GM18861 (cell line): ENCODE measurements at regions not wholly inside any gene's neighbourhood (a gene's known extent, or its start where the extent isn't known, plus 50 kb on each side); places are given as distances from the start of the nearest gene placed in this dataset.

Experiments used
- ATAC-seq: cut with Tn5 transposase; IDR thresholded peaks from one replicate; pipeline ENCODE4 v1.9.1; 2021; ENCODE audit not compliant: unreplicated experiment

GRCh38 chr4:81963015-81963762 is 410.6 kb downstream of the HNRNPD start:
- ATAC-seq = no peak

- ATAC-seq = no peak
Measured at GRCh38 chr4:81960961-81961360, 412.8 kb downstream of the HNRNPD start.

DNA sequence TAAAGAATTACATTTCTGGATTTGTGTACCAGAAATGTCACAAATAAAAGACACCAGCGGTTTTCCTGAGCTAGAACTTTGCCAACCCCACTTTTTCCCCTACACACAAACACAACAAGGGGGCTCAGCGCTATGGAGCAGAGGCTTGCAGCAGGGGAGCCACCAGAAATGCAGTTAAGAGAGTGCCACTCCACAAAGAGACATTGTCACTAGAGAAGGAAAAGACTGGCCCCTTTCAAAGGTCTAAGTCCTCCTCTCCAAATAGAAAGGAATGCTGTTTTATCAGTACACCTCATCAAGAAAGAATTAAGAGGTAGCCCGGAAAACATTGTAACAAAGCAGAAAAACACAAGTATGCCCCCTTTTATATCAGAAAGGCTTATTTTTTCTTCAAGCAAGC is 419.5 kb downstream of the HNRNPD start:
- no peak for ATAC-seq

- ATAC-seq = no peak
Measured at GRCh38 chr4:81951891-81952455, 421.8 kb downstream of the HNRNPD start.

- no peak for ATAC-seq
Measured at GRCh38 chr4:81946996-81947395, 426.8 kb downstream of the HNRNPD start.

DNA sequence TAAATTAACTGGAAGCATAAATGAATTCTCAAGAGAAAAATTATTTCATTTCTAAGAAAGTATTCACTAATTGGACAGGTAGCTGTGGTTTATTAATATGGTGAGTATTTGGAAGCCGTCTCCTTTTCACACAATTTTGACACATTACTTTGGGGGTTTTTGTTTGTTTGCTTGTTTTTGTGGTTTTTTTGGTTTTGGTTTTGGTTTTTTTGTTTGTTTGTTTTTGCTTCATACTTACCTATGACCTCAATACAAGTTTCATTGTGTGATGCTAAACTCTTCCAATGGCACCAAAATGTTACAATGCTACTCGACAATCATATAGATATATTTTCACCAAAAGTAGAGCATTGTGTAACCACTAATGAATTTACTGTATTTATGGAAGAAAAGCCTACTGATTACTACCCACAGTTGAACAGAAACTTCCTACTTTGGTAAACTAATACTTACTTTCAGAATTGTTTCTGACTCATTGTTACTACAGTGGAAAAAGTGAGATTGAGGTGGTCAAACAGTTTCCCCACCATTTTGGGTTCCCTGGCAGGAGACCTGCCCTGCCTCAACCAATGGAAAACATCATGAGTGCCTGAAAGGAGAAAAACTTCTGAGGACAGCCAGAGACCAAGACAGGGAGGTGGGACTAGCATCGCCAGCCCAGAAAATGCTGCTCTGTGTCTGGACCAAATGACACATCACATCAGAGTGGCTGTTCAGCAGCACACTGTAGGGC is 443.1 kb downstream of the HNRNPD start:
- ATAC-seq = no peak

GRCh38 chr4:81923140-81923539 is 450.7 kb downstream of the HNRNPD start:
- ATAC-seq = no peak

DNA sequence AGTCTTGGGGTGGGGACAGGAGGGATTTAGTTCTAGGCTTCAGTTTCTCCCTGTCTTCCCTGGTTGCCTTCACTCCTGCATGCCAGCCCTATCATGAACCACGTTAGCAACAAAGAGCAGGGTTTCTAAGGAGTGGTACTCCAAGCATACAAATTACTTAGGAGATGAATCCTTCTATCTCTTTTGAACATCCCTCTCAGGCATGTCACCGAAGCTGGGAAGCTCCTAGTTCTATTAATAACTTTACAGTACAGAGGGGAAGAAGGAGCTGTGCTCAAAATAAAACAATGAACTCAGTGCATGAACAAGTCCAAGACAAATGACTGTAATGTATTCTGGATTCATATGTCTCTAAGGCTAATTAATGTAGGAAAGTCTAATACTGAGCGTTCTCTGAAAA is 450.6 kb upstream of the RASGEF1B start:
- no peak for ATAC-seq

GRCh38 chr4:81921751-81922159 is 450.0 kb upstream of the RASGEF1B start:
- no peak for ATAC-seq

DNA sequence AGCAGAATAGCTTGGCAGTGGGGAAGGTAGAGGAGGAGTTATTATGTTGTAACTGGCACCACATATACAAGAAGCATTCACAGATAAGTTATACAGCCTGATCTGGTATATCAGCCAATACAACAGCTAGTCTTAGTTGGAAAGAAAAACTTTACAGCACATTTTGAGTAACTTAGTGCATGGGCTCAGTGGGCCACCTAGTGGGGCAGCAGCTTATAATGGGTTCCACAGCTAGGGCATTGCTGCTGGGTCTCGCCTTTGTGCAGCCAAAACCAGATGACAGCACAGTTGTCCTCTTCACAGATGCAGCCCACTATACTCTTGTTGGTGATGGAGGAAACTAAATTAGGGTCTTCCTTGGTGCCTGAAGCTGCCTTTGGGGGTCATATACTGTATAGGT is 448.1 kb upstream of the RASGEF1B start:
- ATAC-seq = no peak

DNA sequence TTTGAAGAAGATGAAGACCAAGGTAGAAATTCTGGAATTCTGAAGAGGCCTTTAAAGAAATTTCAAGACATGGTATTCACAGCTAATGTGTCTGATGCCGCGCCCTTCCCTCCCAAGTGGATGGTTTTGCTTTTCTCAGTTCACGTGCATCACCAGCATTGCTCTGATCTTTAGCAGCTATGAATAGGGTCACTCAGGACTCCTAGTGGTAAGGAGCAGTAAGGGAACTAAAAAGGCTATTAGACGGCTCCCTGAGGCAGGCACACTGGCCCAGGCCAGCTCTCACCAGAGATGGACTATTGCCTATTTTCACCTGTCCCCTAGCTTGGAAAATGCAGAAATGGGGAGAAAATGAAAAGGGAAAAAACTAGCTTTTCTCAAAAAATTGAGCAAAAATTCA is 447.5 kb upstream of the RASGEF1B start:
- peak; percentile 73 for ATAC-seq

DNA sequence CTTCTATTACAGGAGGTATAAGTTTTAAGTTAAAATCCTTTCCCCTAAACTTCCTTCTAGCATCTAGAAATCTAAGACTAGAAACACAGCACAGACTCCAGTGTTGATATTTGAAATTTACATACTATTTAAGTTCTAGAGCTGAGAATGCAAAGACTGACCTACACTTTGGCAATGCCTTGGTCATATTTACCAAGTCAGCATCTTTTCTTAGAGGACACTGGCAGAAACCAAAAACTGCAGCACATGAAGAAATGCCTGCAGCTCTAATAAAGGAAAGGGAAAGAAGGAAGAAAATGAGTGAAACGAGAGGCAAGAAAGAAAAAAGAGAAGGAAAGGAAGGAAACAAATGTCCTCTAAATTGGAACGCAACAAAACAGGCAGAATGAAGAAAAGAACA is 443.7 kb upstream of the RASGEF1B start:
- ATAC-seq = no peak

- peak; percentile 60 for ATAC-seq
Measured at GRCh38 chr4:81914623-81915022, 442.9 kb upstream of the RASGEF1B start.

DNA sequence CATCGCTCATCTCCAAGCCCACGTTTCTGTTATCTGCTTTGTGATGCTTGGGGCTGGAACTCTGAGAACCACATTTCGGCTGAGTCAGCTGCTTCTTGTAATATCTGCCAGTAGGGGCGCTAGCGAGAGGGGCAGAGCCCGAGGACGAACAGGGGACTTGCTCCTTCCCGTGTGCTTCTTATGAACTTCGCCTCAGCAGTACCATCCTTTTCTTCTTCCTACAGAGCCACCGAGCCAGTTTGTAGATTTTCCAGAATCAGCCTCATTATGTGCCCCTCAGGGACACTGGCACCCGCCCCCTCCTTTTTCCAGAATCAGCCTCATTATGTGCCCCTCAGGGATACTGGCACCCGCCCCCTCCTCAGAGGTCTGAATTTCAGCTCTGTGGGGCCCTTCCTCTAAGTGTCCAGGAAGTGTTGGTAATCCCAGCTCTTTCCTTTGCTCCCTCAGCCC is 441.7 kb upstream of the RASGEF1B start:
- peak; percentile 65 for ATAC-seq

DNA sequence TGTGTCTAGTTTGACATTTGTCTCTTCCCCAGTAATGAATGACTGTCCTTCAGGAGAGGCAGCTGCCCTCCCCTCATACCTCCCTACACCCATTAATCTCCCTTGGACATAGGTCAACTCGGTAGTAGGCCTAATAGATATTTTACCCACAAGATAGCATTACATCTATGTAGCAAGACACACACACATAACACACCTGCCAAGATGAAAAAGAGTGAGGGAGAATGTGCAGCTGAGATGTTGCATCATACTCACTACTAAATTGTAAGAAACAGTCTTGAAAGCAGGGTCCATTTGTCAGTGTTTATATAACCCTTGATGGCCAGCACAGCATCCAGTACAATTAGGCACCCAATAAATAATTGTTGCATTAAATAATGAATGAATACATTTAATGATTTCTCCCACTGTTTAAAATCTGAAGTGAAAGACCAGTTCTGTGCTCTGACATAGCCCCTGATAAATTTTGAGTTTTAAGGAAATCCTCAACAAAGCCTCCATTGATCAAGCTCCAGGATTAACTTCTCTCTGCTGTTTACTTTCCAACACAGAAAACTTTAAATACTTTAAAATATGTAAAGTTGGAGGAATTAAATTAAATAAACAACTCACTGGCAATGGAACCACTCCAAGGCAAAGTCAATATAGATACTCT is 440.8 kb upstream of the RASGEF1B start:
- ATAC-seq = no peak

GRCh38 chr4:81906905-81907304 is 435.2 kb upstream of the RASGEF1B start:
- no peak for ATAC-seq

- peak; percentile 98 for ATAC-seq
Measured at GRCh38 chr4:81905971-81906370, 434.3 kb upstream of the RASGEF1B start.

DNA sequence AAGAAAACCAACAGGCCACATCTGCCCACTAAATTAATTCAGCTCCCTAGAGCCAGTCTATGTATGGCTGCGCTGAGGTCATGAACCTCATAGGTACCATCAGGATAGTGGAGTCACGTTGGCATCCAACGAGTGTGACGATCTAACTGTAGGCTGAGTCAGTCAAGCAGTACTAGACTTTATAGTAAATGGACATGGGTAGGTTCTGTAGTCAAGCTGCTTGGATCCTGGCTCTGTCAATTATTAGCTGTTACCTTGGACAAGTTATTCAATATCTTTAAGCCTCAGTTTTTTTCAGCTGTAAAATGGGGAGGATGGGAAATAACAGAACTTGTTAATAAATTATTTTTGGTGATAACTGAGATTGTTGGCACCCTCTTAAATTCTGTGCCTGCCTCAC is 432.4 kb upstream of the RASGEF1B start:
- ATAC-seq = no peak

DNA sequence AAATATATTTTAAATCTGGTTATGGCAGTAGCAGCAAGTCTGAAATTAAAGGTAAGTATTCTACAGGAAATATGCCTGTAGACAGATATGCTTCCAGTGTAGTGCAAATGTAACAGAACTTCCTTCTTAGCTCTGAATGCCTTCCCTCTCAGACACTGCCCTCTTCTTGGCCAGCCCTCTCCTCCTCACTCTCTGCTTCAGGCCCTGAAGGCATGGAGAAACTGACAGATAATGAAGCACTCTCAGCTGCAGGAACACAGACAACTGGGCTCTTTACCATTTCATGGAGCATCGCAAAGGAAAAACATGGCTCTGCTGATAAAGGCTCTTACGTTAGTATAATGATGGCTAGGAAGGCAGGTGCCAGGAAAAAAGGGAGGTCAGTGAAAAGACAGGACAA is 431.5 kb upstream of the RASGEF1B start:
- ATAC-seq = no peak

DNA sequence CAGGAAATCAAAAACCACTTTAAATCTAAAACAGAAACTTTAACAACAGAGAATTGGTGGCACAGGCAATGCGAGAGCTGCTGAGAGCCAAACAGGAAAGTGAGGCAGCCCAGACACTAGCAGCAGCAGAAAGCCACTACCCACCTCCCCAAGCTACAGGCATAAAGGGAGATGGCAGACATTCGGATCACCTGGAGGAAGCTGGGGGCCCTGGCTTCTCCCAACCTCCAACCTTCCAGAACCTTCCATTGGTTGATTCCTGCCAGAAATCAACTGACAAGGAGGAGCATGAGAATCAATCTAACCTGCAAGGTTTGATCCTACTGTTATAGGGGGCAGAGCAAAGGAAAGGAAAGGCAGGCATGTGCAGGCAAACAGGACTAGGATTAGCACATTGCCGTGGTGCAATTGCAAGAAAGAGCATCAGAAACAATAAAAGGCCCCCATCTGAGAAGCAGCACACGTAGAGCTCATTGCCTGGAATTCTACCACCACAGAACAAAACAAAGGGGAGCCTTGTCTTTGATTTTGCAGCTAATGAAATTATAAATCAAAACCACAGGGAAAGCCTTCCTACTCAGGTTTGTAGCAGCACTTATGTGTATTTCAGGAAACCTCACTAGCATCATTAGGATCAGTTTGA is 427.3 kb upstream of the RASGEF1B start:
- ATAC-seq = no peak

DNA sequence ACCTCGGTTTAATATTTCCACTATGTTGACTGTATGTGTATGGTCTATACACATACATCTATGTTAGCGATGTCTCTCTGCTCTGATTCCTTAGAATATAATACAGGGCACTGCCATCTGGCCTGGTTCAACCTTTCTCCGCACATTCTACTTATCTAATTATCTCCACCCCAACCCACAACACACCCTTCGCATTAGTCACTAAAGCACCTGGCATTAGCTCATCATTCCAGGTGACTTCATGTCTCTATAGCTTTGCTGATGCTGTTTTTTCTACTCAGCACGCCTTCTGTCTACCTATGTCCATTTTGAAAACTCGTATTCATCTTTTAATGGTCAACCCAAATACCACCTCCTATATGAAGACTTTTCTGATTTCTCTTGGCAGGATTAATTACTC is 425.2 kb upstream of the RASGEF1B start:
- ATAC-seq = no peak
